AG04449 (cell line): ENCODE measurements at regions not wholly inside any gene's neighbourhood (a gene's known extent, or its start where the extent isn't known, plus 50 kb on each side); places are given as distances from the start of the nearest gene placed in this dataset.
A peak's percentile ranks its signal among the peaks of the same experiment; 100 is the strongest.

Source experiments
- CTCF ChIA-PET: fragments of 350-600 bp; formaldehyde crosslinking; extraction: SDS; loops from one replicate; lab custom pipeline; 2021; ENCODE audit warnings: antibody characterized with exemption; lab: Yijun Ruan, JAX
- POLR2A ChIA-PET: fragments of 400-600, 350-600 bp; formaldehyde crosslinking; extraction: SDS; loops from one replicate; lab custom pipeline; 2020; ENCODE audit warnings: antibody characterized with exemption, inconsistent platforms; lab: Yijun Ruan, JAX
- DNase-seq: peaks from one replicate; pipeline ENCODE4 v3.0.0-alpha.2; 2010; ENCODE audit warnings: low read depth, low spot score
- H3K4me3 ChIP-seq: 2 replicates; pipeline ENCODE4 v1.5.1; 2011; ENCODE audit warnings: low read depth, mild to moderate bottlenecking, control low read depth, low read length
- CTCF ChIP-seq: IDR thresholded peaks from one replicate; pipeline ENCODE4 v1.5.1; 2011; ENCODE audit warnings: mild to moderate bottlenecking, moderate library complexity, low read length, control low read depth, inconsistent platforms; ENCODE audit not compliant: insufficient read depth; ENCODE audit errors: missing control alignments

GRCh38 chr10:62618576-62619412 is 185.7 kb upstream of the ADO start:
- no peak for TF ChIP-seq CTCF
- POLR2A ChIA-PET = no interaction called here
- no peak overlapping the region for H3K4me3 ChIP-seq
- CTCF ChIA-PET = interaction anchor here (1.3 to 4.5 kb wide), 4 partner anchors 9 to 466 kb away, joined by 3 to 25 read pairs (median 10); partner anchors contain the start of gene EGR2
- DNase-seq = peak; percentile 45

- no peak for TF ChIP-seq CTCF
- ChIA-PET CTCF (interaction anchor here (1.3 to 4.5 kb wide), 4 partner anchors 9 to 465 kb away, joined by 3 to 25 read pairs (median 10); partner anchors contain the start of gene EGR2), POLR2A (no interaction called here)
- no peak overlapping the region for H3K4me3 ChIP-seq
- DNase-seq = no peak
Measured at GRCh38 chr10:62619413-62619738, 185.1 kb upstream of the ADO start.

- TF ChIP-seq CTCF = no peak
- DNase-seq = no peak
- ChIA-PET CTCF (interaction anchor here (1.4 to 4.5 kb wide), 4 partner anchors 10 to 537 kb away, joined by 4 to 25 read pairs (median 10); partner anchors contain the start of gene EGR2), POLR2A (no interaction called here)
- no peak overlapping the region for H3K4me3 ChIP-seq
Measured at GRCh38 chr10:62620491-62620890, 184.0 kb upstream of the ADO start.

- ChIA-PET POLR2A (no interaction called here), CTCF (interaction anchor here (0.9 to 1.6 kb wide), 3 partner anchors 10 to 195 kb away, joined by 4 to 8 read pairs (median 5); no protein-coding TSS in a partner anchor)
- TF ChIP-seq CTCF = no peak
Measured at GRCh38 chr10:62623223-62623622, 181.3 kb upstream of the ADO start.

GRCh38 chr10:62625484-62625883 is 179.0 kb upstream of the ADO start:
- no peak overlapping the region for H3K4me3 ChIP-seq
- no peak for TF ChIP-seq CTCF
- CTCF ChIA-PET = interaction anchor here (1.3 kb wide), 1 partner anchor 17 kb away, joined by 3 read pairs; no protein-coding TSS in a partner anchor
- POLR2A ChIA-PET = no interaction called here
- no peak for DNase-seq

More at GRCh38 chr10:62623223-62623622, 181.3 kb upstream of the ADO start:
- DNase-seq = no peak
- H3K4me3 ChIP-seq = no peak overlapping the region

GRCh38 chr10:62626079-62626478 is 178.4 kb upstream of the ADO start:
- ChIA-PET POLR2A (no interaction called here), CTCF (no interaction called here)
- DNase-seq = no peak
- no peak overlapping the region for H3K4me3 ChIP-seq
- TF ChIP-seq CTCF = no peak
